ENCODE measurements at regions not wholly inside any gene's neighbourhood (a gene's known extent, or its start where the extent isn't known, plus 50 kb on each side); places are given as distances from the start of the nearest gene placed in this dataset.

- TF ChIP-seq CTCF (IDR thresholded peaks at IDR 0.05) (no peak), POLR2A (IDR thresholded peaks at IDR 0.05) (no peak)
- Histone ChIP-seq H3K36me3 (no peaks in the 10 kb centered on the region), H3K4me1 (no peaks in the 10 kb centered on the region), H3K4me3 (peak overlapping the region in 1 of 4 donors; percentile 21), H3K27me3 (no peaks in the 10 kb centered on the region), H3K9me3 (no peaks in the 10 kb centered on the region), H3K27ac (no peak overlapping the region)
- no peak for DNase-seq
- intact Hi-C loops (cut with DNase I) = no loop called here
- WGBS, 2 donors = 36 to 40% methylated on average over 2 of the region's 2 CpGs
Observed at GRCh38 chr7:14962778-14963177, 60.2 kb upstream of the DGKB start.

- intact Hi-C loops (cut with DNase I) = no loop called here
- WGBS, 2 donors = 27 to 37% methylated on average over 3 of the region's 3 CpGs
- no peak overlapping the region for H3K27ac ChIP-seq
- no peak for DNase-seq
- TF ChIP-seq POLR2A (IDR thresholded peaks at IDR 0.05) = no peak
- H3K36me3 ChIP-seq = no peaks in the 10 kb centered on the region
- no peaks in the 10 kb centered on the region for H3K9me3 ChIP-seq
- H3K4me1 ChIP-seq = no peaks in the 10 kb centered on the region
- H3K27me3 ChIP-seq = no peaks in the 10 kb centered on the region
- no peak overlapping the region for H3K4me3 ChIP-seq
Observed at GRCh38 chr7:14960721-14961120, 58.2 kb upstream of the DGKB start.

GRCh38 chr7:14959339-14959738 lies 56.8 kb upstream of the DGKB start:
- Histone ChIP-seq H3K36me3 (no peaks in the 10 kb centered on the region), H3K27ac (no peak overlapping the region), H3K4me1 (no peaks in the 10 kb centered on the region), H3K27me3 (no peaks in the 10 kb centered on the region), H3K4me3 (no peak overlapping the region), H3K9me3 (no peaks in the 10 kb centered on the region)
- DNase-seq = no peak
- intact Hi-C loops (cut with DNase I) = no loop called here
- TF ChIP-seq POLR2A (IDR thresholded peaks at IDR 0.05) (no peak), CTCF (IDR thresholded peaks at IDR 0.05) (no peak)

- no peaks in the 10 kb centered on the region for H3K9me3 ChIP-seq
- H3K4me1 ChIP-seq = no peaks in the 10 kb centered on the region
- intact Hi-C loops (cut with DNase I) = no loop called here
- no peak overlapping the region for H3K27ac ChIP-seq
- TF ChIP-seq POLR2A (IDR thresholded peaks at IDR 0.05) (no peak), CTCF (IDR thresholded peaks at IDR 0.05) (no peak)
- no peak for DNase-seq
- H3K27me3 ChIP-seq = no peaks in the 10 kb centered on the region
- H3K36me3 ChIP-seq = no peaks in the 10 kb centered on the region
- 26 to 49% methylated on average over 3 of the region's 3 CpGs for WGBS, 2 donors
- no peak overlapping the region for H3K4me3 ChIP-seq
Observed at GRCh38 chr7:14954035-14954434, 51.5 kb upstream of the DGKB start.
